Activated CD4-positive, alpha-beta T cell treated with anti-CD3 and anti-CD28 coated beads, Interleukin-2, Interleukin-4, amounts not matched to agents 100 ng/mL and 50 ng/mL, durations not matched to agents 16 hours and 8 hours (primary cell): ENCODE measurements at regions not wholly inside any gene's neighbourhood (a gene's known extent, or its start where the extent isn't known, plus 50 kb on each side); places are given as distances from the start of the nearest gene placed in this dataset.

Source experiments
- DNase-seq: peaks from one replicate; pipeline ENCODE4 v3.0.0-alpha.2; 2020; ENCODE audit warnings: low spot score

GRCh38 chr2:2569306-2569705 is 238.2 kb upstream of the MYT1L start:
- no peak for DNase-seq

DNA sequence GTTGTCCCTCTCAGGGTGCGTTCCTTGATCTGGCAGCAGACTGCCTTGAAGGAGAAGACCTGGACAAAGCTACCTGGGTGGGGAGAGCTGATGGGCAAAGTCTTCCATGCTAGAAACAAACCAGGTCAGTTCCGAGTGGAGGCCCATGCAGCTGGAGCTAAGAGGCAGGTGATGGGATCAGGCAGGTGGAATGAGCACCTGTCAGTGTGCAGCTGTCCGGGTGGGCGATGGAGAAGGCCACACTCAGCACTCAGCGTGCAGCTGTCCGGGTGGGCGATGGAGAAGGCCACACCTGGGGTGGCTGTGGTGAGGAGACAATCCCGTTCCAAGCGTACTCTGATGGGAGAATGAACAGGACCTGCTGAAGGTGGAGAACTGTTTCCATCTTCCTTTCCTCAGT is 237.3 kb upstream of the MYT1L start:
- DNase-seq: no peak

GRCh38 chr2:2567776-2568175 is 236.7 kb upstream of the MYT1L start:
- no peak for DNase-seq

DNA sequence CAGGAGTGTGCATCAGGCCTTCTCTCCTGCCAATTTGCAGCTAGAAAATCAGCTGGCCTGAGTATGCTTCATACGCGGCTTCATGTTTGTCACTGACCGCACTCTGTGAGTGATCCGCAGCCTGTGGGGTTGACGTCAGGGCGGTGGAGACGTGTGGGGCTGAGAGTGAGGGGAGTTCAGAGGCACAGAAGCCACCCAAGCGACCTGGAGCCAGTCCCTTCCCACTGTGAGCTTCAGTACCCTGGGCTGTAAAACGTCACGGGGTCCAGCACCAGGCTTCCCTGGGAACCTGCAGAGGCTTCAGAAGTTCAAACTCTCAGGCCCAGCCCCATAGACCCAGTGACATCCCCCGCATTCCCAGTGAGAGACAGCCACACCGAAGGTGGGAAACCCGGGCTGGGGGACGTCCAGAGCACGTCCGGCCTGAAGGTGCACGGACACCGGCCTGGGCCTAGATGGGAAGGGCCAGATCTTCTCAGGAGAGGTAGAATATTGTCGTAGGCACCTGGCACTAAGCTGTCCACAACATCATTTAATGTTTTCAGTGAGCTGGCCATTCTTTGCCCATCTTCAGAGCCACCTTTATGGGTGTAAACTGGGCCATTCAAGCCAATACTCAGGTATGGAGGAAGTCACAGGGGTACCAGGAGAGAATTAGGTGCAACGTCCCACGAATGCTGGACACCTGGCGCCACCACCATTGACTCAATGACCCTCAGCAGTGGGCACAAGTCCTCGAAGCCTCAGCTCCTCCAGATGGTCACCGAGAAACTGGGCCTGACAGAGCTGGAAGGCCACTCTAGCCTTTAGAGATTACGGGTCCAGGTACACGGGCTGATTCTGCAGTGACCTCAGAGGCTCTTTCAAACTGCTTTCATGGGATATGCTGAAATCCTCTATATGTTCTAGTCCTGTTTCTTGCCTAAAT is 235.6 kb upstream of the MYT1L start:
- no peak for DNase-seq

DNA sequence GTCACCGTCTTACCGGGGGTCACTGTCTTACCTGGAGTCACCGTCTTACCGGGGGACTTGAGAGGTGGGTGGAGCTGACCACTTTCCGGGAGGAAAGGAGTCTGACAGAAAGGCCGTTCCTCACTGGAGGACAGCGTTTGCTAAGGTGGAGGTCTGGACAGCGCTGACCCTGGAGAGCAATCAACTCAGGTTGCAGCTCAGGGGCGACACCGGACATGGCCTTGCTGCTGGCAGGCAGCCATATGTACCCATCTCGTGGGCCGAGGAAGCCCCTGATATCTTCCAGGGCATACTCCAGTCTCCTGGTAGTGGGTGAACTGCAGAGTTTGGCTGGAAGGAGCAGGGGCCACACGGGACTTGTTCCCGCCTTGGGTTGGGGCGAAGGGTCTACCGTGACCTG is 234.6 kb upstream of the MYT1L start:
- no peak for DNase-seq

GRCh38 chr2:2564300-2565078 is 233.4 kb upstream of the MYT1L start:
- no peak for DNase-seq

- DNase-seq: no peak
These were observed 232.3 kb upstream of the MYT1L start for GRCh38 chr2:2563309-2563860.

- DNase-seq: no peak
These were observed 231.8 kb upstream of the MYT1L start for GRCh38 chr2:2562867-2563266.

GRCh38 chr2:2561346-2562095 is 230.4 kb upstream of the MYT1L start:
- DNase-seq: no peak

DNA sequence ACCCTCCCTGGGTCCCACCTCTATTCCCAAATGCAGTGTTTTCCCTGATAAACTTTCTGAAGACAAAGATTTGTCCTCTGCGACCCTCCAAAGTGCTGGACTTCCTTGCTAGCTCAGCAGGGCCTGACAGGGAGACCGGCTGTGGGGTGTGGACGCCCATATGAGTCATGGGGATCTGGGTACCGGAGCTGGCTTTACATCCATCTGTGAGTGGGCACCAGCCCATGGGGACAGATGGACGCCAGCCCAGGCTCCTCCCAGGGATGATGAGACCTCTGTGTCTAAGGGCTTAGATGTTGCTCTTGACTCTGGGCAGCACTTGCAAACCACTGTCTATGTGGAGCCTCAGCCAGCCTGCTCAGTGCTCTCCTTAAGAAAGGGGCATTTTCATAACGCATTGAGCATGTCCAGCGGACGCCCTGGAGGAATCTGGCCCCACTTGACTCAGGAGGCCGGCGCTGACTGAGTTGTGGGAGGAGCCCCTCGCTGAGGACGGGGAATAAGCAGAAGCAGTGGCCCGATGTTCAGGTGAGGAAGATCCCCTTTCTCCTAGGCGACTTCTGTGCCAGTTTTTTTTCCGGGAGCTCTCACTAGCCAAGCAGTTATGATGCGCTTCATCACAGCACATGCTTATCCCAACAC is 229.4 kb upstream of the MYT1L start:
- DNase-seq: no peak

DNA sequence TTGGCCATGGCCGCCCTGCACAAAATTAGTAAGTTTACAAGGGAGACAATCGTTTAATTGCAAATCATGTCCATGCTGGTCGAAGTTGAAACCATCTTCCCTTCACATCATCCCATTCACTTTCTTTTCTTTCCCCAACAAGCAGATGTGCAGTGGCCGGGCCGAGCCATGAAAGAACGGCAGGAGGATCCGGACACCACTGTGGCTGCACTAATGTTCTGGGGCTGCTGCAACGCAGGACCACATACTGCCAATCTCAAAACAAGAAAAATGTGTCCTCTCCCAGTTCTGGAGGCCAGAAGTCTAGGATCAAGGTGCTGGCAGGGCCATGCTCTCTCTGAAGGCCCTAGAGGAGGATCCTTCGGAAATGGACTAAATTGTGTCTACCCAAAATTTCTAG is 227.4 kb upstream of the MYT1L start:
- DNase-seq: no peak

DNA sequence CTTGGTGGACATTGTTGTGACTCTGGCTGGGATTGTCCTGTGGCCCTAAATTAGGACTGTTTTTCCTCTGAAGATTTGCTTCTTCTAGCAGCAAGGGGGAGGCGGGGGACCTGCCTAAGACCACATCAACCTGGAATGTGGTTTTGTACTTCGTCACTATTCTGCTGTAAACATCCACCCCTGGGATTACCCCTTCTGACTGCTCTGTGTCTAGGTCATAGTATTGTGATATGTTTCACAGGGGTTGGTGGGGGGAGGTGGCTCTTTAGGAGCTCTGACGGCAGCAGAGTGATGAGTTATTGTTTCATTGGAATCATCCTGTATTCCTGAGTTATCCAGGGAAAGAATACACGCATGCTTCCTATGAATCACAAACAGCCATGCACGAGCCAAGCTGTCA is 226.4 kb upstream of the MYT1L start:
- DNase-seq: no peak

GRCh38 chr2:2550856-2551255 is 219.8 kb upstream of the MYT1L start:
- DNase-seq: no peak

DNA sequence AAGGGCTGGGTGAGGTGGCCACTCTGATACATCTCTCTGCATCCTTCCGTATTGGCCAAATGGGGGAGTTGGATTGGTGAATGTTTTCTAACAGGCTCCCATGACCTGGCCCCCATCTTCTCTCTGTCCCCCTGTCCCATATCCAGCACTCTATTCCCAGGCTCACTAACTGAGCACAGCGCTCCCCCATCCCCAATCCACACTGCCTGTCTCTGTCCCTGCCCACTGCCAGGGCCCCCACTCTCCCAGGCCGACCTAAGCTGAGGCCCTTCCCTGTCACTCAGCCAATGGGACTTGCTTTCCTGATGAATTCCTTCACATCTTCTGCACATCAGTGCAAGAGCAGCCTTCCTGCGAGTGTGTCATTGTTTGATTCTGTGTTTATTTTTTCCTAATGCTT is 216.8 kb upstream of the MYT1L start:
- no peak for DNase-seq

DNA sequence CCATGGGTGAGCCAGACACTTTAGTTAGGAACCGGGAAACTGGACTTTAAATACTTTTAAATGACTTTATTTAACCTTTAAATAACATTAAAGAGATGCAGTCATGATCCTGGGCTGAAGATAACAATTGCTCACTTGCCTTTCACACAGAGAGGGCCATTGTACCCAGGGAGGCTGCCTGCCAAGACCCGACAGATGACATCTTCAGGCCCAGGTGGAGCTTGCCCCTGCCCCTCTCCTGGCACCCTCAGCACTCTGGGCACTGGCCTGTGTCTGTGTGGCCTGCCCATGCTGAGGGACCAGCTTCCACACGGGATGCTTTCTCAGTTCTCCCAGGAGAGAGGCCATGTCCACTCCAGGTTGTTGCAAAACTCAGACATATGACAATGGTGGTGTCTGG is 216.4 kb upstream of the MYT1L start:
- DNase-seq: no peak

GRCh38 chr2:2546046-2546445 is 215.0 kb upstream of the MYT1L start:
- no peak for DNase-seq

GRCh38 chr2:2542966-2543611 is 212.0 kb upstream of the MYT1L start:
- DNase-seq: no peak

DNA sequence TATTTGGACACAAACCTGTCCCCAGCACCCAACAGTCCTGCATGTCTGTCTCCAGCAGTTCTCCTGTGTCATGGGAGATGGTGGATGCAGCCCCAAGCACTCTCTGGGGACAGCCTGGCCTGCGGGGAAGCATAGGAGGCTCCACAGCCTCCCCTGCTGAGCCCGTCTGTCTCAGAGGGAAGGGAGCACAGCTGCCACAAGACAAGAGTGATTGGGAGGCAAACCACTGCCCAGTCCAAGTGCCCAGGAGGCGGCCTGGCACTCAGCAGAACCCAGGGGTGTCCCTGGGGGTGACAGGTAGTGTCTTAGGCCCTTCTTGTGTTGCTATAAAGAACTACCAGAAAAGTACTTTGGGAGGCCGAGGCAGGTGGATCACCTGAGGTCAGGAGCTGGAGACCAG is 211.2 kb upstream of the MYT1L start:
- no peak for DNase-seq

- no peak for DNase-seq
These were observed 209.3 kb upstream of the MYT1L start for GRCh38 chr2:2540406-2540805.

GRCh38 chr2:2536416-2537056 is 205.5 kb upstream of the MYT1L start:
- no peak for DNase-seq

DNA sequence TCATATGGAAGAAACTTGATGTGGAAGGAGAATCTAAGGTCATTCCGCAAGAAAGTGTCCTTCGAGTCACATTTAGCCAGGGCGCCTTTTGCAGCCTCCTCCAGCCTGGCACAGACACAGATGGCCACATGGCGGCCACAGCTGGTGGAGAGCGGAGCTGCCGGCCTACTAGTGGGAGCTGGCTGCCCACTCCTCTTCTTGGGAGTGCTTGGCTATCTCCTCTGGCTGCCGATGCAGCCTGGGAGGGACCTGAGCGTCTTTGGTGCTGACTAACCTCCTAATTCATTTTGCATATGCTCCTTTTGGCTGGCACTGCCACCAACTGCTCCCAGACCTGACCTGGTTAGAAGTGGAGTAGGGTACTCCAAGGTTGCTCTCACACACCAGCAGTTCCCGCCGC is 199.3 kb upstream of the MYT1L start:
- DNase-seq: no peak
